ENCODE measurements at regions not wholly inside any gene's neighbourhood (a gene's known extent, or its start where the extent isn't known, plus 50 kb on each side); places are given as distances from the start of the nearest gene placed in this dataset.

GRCh38 chr5:87786471-87786870 is 373.7 kb upstream of the CCNH start:
- DNase-seq = no peak
- H3K27me3 ChIP-seq = peaks cover 0 to 28% (median 12%) of the 10 kb centered on the region in 4 donors
- H3K27ac ChIP-seq = no peak overlapping the region
- H3K36me3 ChIP-seq = no peaks in the 10 kb centered on the region
- no peaks in the 10 kb centered on the region for H3K4me1 ChIP-seq
- no peak for FAIRE-seq
- H3K4me3 ChIP-seq = no peak overlapping the region
- ATAC-seq = no peak
- H3K9me3 ChIP-seq = no peaks in the 10 kb centered on the region
- WGBS, 2 donors = 30 to 33% methylated on average over 1 of the region's 1 CpG
- intact Hi-C loops (cut with DNase I) = no loop called here
- no peak for TF ChIP-seq CTCF (IDR thresholded peaks at IDR 0.05)

DNA sequence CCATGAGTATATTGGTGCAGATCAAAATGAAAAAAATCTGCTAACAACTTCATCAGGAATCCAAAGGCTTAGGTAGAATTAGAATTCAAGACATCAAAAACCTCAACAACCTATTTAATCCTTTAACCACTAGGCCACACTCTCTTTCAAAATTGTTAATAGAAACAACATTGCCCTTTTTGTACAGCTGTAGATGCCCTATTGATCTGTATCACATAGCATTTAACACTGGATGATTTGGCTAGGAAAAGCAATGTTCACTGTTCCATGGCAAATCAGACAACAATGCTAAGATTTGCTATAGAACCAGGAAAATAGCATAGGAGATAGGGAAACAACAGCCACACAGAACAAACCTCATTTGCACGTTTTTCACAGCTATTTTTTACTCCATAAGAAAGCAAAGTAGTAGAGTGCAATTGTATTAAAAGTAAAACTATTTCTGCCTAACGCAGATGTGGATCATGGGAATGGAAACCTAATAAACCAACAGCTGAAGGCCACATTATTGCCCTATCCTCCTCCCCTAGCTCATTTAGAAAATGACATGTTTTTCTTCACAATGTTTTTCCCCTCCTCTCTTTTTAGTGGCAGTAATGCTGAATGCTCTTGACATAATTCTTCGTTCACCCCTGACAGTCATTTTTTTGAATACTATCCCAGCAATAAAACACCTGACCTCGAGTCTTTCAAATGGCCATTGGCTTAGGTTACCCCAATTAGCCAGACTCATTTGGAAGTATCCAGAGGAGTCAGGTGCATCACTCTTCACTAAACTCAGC is 373.0 kb upstream of the CCNH start:
- FAIRE-seq (no peak), ATAC-seq (no peak), DNase-seq (no peak)
- 21 to 38% methylated on average over 4 of the region's 4 CpGs for WGBS, 2 donors
- intact Hi-C loops (cut with DNase I) = no loop called here
- peaks cover 0 to 30% (median 13%) of the 10 kb centered on the region in 4 donors for H3K27me3 ChIP-seq
- H3K4me1 ChIP-seq = no peaks in the 10 kb centered on the region
- no peak overlapping the region for H3K27ac ChIP-seq
- H3K9me3 ChIP-seq = no peaks in the 10 kb centered on the region
- TF ChIP-seq CTCF (IDR thresholded peaks at IDR 0.05) = no peak
- no peaks in the 10 kb centered on the region for H3K36me3 ChIP-seq
- no peak overlapping the region for H3K4me3 ChIP-seq

- WGBS, 2 donors = 58 to 74% methylated on average over 4 of the region's 4 CpGs
- H3K9me3 ChIP-seq = no peaks in the 10 kb centered on the region
- peaks cover 0 to 30% (median 13%) of the 10 kb centered on the region in 4 donors for H3K27me3 ChIP-seq
- no peak for DNase-seq
- FAIRE-seq = no peak
- intact Hi-C loops (cut with DNase I) = loop anchor here in 1 of 3 donors (5.0 kb wide), 1 partner anchor 892 kb away; no protein-coding TSS in a partner anchor
- TF ChIP-seq CTCF (IDR thresholded peaks at IDR 0.05) = no peak
- no peak overlapping the region for H3K4me3 ChIP-seq
- H3K4me1 ChIP-seq = no peaks in the 10 kb centered on the region
- no peak overlapping the region for H3K27ac ChIP-seq
- ATAC-seq = no peak
- no peaks in the 10 kb centered on the region for H3K36me3 ChIP-seq
Measured at GRCh38 chr5:87784879-87785495, 372.3 kb upstream of the CCNH start.

- no peak overlapping the region for H3K4me3 ChIP-seq
- peaks cover 0 to 24% (median 13%) of the 10 kb centered on the region in 4 donors for H3K27me3 ChIP-seq
- WGBS, 2 donors = 55 to 68% methylated on average over 1 of the region's 1 CpG
- intact Hi-C loops (cut with DNase I) = loop anchor here in 1 of 3 donors (5.0 kb wide), 1 partner anchor 893 kb away; no protein-coding TSS in a partner anchor
- ATAC-seq (no peak), FAIRE-seq (no peak), DNase-seq (no peak)
- no peak overlapping the region for H3K27ac ChIP-seq
- H3K36me3 ChIP-seq = no peaks in the 10 kb centered on the region
- TF ChIP-seq CTCF (IDR thresholded peaks at IDR 0.05) = no peak
- H3K9me3 ChIP-seq = no peaks in the 10 kb centered on the region
- H3K4me1 ChIP-seq = no peaks in the 10 kb centered on the region
Measured at GRCh38 chr5:87784311-87784710, 371.6 kb upstream of the CCNH start.

DNA sequence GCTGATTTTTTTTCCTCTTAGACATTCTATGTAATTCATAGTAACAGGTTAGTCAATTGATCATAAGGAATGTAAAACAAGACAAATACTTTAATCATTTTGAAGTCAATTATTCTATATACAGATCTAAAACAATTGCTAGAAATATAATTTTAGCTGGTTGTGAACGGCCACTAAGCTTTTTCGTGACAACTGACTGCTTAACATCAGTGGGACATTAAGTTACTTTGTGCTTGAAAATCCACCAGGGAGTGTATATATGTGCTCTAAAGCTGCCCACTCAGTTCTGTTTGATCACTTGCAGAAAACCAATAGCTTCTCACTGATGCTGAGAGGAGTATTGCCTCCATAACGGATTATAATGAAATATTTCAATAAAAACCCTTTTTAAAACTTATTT is 370.2 kb upstream of the CCNH start:
- DNase-seq = no peak
- H3K4me3 ChIP-seq = no peak overlapping the region
- no peak for ATAC-seq
- FAIRE-seq = no peak
- no peaks in the 10 kb centered on the region for H3K4me1 ChIP-seq
- 29 to 47% methylated on average over 3 of the region's 3 CpGs for WGBS, 2 donors
- H3K36me3 ChIP-seq = no peaks in the 10 kb centered on the region
- no peaks in the 10 kb centered on the region for H3K9me3 ChIP-seq
- no peak overlapping the region for H3K27ac ChIP-seq
- TF ChIP-seq CTCF (IDR thresholded peaks at IDR 0.05) = no peak
- intact Hi-C loops (cut with DNase I) = loop anchor here in 1 of 3 donors (5.0 kb wide), 1 partner anchor 894 kb away; no protein-coding TSS in a partner anchor
- H3K27me3 ChIP-seq = peaks cover 0 to 34% (median 12%) of the 10 kb centered on the region in 4 donors

All from pancreas (tissue), 10 donors.